Smooth muscle cell (in vitro differentiated cells): ENCODE measurements at regions not wholly inside any gene's neighbourhood (a gene's known extent, or its start where the extent isn't known, plus 50 kb on each side); places are given as distances from the start of the nearest gene placed in this dataset.

Experiments used
- DNase-seq: peaks from one replicate; lab custom pipeline; 2025; ENCODE audit not compliant: unreplicated experiment; lab: John Stamatoyannopoulos, UW
- H2AFZ ChIP-seq: fragments of 200-600 bp; sonication (generic); 2 replicates; pipeline ENCODE4 v1.6.0; 2016; ENCODE audit warnings: antibody characterized with exemption, low read depth, mild to moderate bottlenecking
- H3F3A ChIP-seq: fragments of 200-600 bp; sonication (generic); 2 replicates; pipeline ENCODE4 v1.6.0; 2017; ENCODE audit warnings: antibody characterized with exemption, low read depth
- H3K27ac ChIP-seq: fragments of 200-600 bp; sonication (generic); 2 replicates; pipeline ENCODE4 v1.5.1; 2016; ENCODE audit warnings: low read depth, mild to moderate bottlenecking
- H3K27me3 ChIP-seq: fragments of 200-600 bp; sonication (generic); 2 replicates; pipeline ENCODE4 v1.6.1; 2016; ENCODE audit warnings: low read depth, mild to moderate bottlenecking
- H3K36me3 ChIP-seq: fragments of 200-600 bp; sonication (generic); 2 replicates; pipeline ENCODE4 v1.5.1; 2016; ENCODE audit warnings: low read depth
- H3K4me1 ChIP-seq: fragments of 200-600 bp; sonication (generic); 2 replicates; pipeline ENCODE4 v1.5.1; 2016; ENCODE audit warnings: low read depth
- H3K4me2 ChIP-seq: fragments of 200-600 bp; sonication (generic); 2 replicates; pipeline ENCODE4 v1.6.0; 2016; ENCODE audit warnings: mild to moderate bottlenecking
- H3K4me3 ChIP-seq: fragments of 200-600 bp; sonication (generic); 2 replicates; pipeline ENCODE4 v1.5.1; 2016; ENCODE audit warnings: mild to moderate bottlenecking
- H3K79me2 ChIP-seq: fragments of 200-600 bp; sonication (generic); 2 replicates; pipeline ENCODE4 v1.6.0; 2016; ENCODE audit warnings: low read depth, mild to moderate bottlenecking
- H3K9ac ChIP-seq: fragments of 200-600 bp; sonication (generic); 2 replicates; pipeline ENCODE4 v1.6.0; 2016; ENCODE audit warnings: low read depth
- H3K9me3 ChIP-seq: fragments of 200-600 bp; sonication (generic); replicated peaks from 2 replicates; pipeline ENCODE4 v1.5.1; 2016; ENCODE audit warnings: low read depth
- H4K20me1 ChIP-seq: fragments of 200-600 bp; sonication (generic); 2 replicates; pipeline ENCODE4 v1.6.0; 2016; ENCODE audit warnings: low read depth
- WGBS: methylation state at CpG from one replicate; pipeline ENCODE4 v1.1.7; 2016; ENCODE audit warnings: low lambda C conversion rate; 5-methylcytosine and 5-hydroxymethylcytosine counted together
- TF ChIP-seq, protein P1 (sequence below): fragments of 200-600 bp; sonication (generic); IDR thresholded peaks from 2 replicates; pipeline ENCODE4 v1.5.1; 2017; ENCODE audit warnings: borderline replicate concordance, mild to moderate bottlenecking, antibody characterized with exemption; ENCODE audit not compliant: insufficient read depth, poor library complexity, severe bottlenecking

DNA sequence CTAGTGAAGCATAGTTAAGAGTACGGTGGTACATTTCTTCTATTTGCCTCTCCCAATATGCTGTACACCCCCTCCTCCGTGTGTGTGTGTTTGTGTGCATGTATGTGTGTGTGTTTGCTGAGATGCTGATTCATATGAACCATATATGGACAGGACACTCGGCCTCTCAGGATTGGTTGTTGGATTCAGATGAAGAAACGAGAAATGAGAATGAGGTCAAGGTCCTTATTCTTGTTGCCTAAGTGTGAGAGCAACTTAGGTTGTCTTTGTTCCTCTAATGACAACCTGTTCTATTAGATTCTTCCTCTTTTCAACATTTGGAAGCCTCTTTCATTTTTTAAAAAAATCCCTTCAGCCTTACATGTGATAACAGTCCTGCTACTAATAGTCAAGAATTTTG is 1387.6 kb downstream of the STIM2 start:
- Histone ChIP-seq H3K27me3 (no peaks in the 10 kb centered on the region), H3F3A (peaks cover 9% of the 10 kb centered on the region), H4K20me1 (no peaks in the 10 kb centered on the region), H3K9me3 (no peaks in the 10 kb centered on the region), H2AFZ (no peak overlapping the region), H3K27ac (no peak overlapping the region), H3K4me3 (no peak overlapping the region), H3K4me1 (peaks cover 4% of the 10 kb centered on the region), H3K36me3 (no peaks in the 10 kb centered on the region), H3K9ac (no peak overlapping the region), H3K79me2 (no peaks in the 10 kb centered on the region), H3K4me2 (no peak overlapping the region)
- no peak for DNase-seq
- 69% methylated on average over 4 of the region's 4 CpGs for WGBS
- TF ChIP-seq, protein P1, sequence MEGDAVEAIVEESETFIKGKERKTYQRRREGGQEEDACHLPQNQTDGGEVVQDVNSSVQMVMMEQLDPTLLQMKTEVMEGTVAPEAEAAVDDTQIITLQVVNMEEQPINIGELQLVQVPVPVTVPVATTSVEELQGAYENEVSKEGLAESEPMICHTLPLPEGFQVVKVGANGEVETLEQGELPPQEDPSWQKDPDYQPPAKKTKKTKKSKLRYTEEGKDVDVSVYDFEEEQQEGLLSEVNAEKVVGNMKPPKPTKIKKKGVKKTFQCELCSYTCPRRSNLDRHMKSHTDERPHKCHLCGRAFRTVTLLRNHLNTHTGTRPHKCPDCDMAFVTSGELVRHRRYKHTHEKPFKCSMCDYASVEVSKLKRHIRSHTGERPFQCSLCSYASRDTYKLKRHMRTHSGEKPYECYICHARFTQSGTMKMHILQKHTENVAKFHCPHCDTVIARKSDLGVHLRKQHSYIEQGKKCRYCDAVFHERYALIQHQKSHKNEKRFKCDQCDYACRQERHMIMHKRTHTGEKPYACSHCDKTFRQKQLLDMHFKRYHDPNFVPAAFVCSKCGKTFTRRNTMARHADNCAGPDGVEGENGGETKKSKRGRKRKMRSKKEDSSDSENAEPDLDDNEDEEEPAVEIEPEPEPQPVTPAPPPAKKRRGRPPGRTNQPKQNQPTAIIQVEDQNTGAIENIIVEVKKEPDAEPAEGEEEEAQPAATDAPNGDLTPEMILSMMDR = no peak

DNA sequence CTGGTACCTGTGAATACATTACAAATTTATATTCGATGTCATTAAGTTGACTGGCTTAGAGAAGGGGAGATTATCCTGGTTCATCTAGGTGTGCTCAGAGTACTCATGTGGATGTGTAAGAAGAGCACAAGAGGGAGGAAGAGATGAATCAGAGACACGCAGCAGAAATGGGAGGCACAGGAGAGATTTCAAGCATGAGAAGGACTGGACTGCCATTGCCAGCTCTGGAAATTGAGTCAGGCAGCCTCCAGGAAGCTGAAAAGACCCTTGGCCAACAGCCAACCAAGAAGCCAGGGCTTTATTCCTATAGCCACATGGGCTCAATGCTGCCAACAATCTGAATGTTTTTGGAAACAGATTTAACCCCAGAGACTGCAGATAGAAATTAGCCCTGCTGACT is 1390.0 kb downstream of the STIM2 start:
- Histone ChIP-seq H3K27ac (no peak overlapping the region), H3K9me3 (no peaks in the 10 kb centered on the region), H3F3A (peaks cover 9% of the 10 kb centered on the region), H3K9ac (no peak overlapping the region), H3K79me2 (no peaks in the 10 kb centered on the region), H3K4me1 (peaks cover 4% of the 10 kb centered on the region), H3K4me3 (no peak overlapping the region), H3K27me3 (no peaks in the 10 kb centered on the region), H3K36me3 (no peaks in the 10 kb centered on the region), H2AFZ (no peak overlapping the region), H4K20me1 (no peaks in the 10 kb centered on the region), H3K4me2 (no peak overlapping the region)
- TF ChIP-seq, protein P1 = no peak
- WGBS = 86% methylated on average over 2 of the region's 2 CpGs
- no peak for DNase-seq

- Histone ChIP-seq H3K27ac (no peak overlapping the region), H3K36me3 (no peaks in the 10 kb centered on the region), H3K4me1 (peaks cover 4% of the 10 kb centered on the region), H2AFZ (no peak overlapping the region), H3F3A (peaks cover 9% of the 10 kb centered on the region), H3K4me3 (no peak overlapping the region), H3K79me2 (no peaks in the 10 kb centered on the region), H3K27me3 (no peaks in the 10 kb centered on the region), H4K20me1 (no peaks in the 10 kb centered on the region), H3K9me3 (no peaks in the 10 kb centered on the region), H3K9ac (no peak overlapping the region), H3K4me2 (no peak overlapping the region)
- WGBS = 98% methylated on average over 2 of the region's 2 CpGs
- TF ChIP-seq, protein P1 = no peak
- DNase-seq = no peak
These were observed 1391.2 kb downstream of the STIM2 start for GRCh38 chr4:28251831-28252230.

GRCh38 chr4:28254003-28254402 is 1393.4 kb downstream of the STIM2 start:
- Histone ChIP-seq H3K79me2 (no peaks in the 10 kb centered on the region), H3K27ac (no peak overlapping the region), H3K4me3 (no peak overlapping the region), H3K9me3 (no peaks in the 10 kb centered on the region), H3K4me1 (peaks cover 4% of the 10 kb centered on the region), H3K4me2 (no peak overlapping the region), H3K36me3 (no peaks in the 10 kb centered on the region), H3K9ac (no peak overlapping the region), H3F3A (peaks cover 9% of the 10 kb centered on the region), H3K27me3 (no peaks in the 10 kb centered on the region), H4K20me1 (no peaks in the 10 kb centered on the region), H2AFZ (no peak overlapping the region)
- TF ChIP-seq, protein P1 = no peak
- WGBS = 88% methylated on average over 3 of the region's 3 CpGs
- no peak for DNase-seq
